HG03159 (cell line): ENCODE measurements at regions not wholly inside any gene's neighbourhood (a gene's known extent, or its start where the extent isn't known, plus 50 kb on each side); places are given as distances from the start of the nearest gene placed in this dataset.
"Not testable (repeated sequence)": the region's sequence is repeated elsewhere in the genome, so short reads cannot be mapped to it uniquely, and the experiment has no call there.

ENCODE experiments used
- ATAC-seq: cut with Tn5 transposase; IDR thresholded peaks from one replicate; pipeline ENCODE4 v1.9.1; 2021; ENCODE audit warnings: mild to moderate bottlenecking, moderate library complexity; ENCODE audit not compliant: unreplicated experiment

DNA sequence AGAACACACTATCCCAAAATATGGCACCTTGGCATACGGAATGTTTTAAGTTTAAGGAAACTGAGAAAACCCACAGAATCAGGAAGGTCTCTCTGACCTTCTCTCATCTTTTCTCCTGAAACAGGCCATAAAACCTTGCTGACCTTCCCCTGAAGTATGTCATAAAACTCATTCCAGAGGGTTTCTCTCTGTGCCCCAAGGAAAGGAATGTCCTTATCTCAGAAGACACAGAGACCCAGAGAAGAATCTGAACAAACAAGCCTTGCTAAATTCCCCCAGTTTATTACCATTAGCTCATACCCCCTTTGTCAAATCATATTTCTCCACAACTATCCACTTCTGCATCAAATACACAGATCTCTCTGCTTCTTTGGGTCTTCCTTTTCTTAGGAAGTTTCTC lies 603.1 kb downstream of the MCTP2 start:
- no peak for ATAC-seq

DNA sequence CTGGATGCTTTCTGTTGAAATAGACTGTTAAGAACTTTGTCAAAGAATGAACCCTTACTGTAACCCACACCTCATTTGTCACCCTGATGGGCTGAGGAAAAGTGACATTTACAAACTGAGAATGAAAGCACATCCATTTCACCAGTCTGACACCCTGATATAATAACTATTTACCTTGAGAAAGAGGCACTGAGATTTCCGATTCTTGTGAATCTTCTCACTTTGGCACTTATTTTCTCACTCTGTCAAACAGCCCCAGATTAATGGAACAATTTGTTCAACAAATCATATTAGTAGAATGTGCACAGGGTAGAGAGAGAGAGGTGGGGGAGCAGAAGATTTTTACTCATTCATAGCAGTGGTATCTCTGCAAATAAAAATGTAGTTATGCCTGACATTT lies 606.9 kb downstream of the MCTP2 start:
- ATAC-seq = no peak

DNA sequence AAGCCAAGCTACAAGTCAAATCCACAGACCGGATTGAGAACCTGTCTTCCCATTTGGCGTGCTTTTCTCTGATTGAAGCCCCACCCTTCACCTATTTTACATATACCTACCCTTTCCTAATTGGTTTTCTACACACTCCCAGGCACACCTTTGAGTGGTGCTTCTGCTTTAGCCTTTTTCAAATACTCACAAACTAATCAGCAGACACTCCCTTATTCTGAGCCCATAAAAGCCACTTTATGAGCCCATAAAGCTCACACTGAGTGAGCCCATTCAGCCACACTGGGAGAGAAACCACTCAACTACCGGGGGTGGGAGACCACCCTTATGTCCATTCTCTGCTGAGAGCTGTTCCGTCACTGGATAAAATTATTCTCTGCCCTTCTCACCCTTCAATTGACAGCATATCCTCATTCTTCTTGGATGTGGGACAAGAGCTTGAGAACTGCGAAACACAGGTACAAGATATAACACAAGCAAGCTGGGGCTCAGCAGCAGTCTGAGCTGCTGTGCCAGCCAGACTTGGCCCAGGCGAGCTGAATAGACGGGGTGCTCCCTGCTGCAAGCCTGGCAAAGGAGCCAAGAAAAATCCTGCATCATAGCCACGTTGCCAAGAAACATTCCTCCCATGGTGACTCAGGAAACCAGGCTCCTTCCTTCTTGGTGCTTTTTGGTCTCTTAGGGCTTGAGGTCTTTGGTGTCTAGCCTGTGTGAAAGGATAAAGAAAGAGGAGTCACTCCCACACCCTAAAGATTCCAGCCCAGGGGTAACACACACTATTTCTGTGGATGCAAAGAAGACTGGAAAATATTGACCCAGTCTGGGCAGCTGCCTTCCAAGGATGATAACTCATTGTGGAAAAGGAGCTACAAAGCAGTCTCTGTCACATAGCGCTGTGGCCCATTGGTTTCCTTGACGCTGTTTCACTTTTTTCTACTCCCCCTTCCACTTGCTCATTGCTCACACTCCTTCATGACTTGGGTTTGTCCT lies 609.7 kb downstream of the MCTP2 start:
- ATAC-seq = no peak

DNA sequence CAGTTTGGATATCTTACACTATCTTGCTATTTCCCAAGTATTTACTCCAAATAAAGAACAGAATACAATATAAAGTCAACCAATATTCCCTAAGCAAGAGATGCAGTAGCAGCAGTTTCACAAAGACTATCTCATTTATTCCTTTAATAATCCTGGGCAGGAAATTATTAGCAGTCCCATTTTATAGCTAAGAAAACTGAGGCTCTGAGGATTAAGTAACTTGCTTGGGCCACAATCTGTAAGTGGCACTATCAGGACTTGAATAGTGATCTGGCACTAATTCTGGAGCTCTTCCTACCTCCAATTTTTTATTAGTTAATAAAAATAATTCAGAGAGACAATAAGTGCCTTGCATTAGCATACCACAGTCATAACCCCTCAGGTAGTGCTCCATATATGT lies 611.7 kb downstream of the MCTP2 start:
- no peak for ATAC-seq

DNA sequence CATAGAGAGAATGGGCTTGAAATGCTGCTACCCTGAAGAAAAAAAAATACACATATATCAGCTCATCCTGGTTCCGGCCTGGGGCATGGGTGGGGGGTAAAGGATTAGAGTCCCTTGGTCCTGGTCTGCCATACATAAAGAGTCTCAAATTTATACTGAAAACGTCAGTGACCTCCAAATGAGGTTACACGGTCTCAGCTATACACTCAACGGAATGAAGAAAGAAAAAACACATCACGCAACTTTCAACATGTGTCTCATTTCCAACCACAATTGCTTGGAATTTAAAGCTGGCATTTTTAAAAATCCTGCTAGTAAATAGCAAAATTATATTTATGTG lies 612.8 kb downstream of the MCTP2 start:
- ATAC-seq = no peak

DNA sequence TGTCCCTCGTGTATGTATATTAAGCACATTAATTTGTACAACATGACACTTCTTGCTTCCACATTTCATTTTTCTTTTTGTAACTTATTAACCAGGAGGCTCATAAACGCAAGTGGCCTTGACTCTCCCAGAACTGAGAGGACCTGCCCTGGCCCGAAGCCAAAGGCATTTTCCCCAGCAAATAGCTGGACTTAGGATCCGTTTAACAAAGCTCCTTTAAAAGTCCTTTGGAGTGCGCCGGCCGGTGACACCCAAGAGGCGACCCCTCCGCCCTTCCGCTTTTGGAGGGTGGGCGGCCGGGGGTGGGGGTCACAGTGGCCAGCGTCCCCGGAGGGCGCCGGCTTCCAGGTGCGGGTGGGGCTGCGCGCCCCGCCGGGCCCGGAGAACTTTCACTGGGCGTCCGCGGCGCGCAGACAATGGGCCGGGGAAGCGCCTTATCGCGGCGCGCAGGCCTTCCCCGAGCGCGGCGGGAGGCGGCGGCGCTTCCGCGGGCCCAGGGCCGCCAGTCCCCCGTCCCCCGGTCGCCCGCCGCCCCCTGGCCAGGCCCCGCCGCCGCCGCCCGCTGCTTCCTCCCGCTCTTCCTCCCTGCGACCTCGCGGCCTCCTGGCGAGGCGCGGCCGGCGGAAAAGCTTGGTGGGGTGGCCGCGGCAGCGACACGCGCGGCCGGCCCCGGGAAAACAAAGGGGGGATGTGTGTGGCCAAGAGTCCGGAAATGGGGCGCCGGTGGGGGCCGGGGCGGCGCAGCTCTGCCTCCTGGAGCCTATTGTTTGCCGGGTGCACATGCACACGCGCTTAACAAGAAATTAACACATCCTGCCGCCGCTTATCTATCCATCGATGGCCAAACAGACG lies 613.4 kb downstream of the MCTP2 start:
- no peak for ATAC-seq

DNA sequence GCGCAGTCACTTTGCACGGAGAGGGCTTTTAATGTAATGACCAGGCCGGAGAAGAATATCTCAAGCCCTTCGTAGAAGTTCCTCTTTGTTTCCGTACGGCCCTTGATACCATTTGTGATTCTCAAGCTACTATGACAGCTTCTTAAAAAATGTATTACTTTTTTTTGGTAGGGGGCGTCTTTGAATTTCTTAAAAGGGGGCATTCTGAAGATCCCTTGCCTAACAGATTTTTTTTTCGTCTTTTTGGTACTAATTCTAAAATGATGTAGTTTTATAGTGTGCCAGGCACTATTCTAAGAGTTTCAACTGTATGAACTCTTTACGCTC lies 614.0 kb downstream of the MCTP2 start:
- no peak for ATAC-seq

DNA sequence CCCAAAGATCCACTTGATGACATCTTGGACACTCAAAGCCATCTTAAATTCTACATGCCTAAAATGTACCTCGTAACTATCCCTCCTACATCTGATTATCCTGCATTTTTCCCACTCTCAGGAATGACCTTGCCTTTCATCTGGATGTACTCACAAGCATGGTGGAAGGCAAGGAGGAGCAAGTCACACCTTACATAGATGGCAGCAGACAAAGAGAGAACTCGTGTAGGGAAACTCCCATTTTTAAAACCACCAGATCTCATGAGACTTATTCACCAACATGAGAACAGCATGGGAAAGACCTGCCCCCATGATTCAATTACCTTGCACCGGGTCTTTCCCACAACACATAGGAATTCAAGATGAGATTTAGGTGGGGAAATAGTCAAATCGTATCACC lies 616.0 kb downstream of the MCTP2 start:
- ATAC-seq = no peak

DNA sequence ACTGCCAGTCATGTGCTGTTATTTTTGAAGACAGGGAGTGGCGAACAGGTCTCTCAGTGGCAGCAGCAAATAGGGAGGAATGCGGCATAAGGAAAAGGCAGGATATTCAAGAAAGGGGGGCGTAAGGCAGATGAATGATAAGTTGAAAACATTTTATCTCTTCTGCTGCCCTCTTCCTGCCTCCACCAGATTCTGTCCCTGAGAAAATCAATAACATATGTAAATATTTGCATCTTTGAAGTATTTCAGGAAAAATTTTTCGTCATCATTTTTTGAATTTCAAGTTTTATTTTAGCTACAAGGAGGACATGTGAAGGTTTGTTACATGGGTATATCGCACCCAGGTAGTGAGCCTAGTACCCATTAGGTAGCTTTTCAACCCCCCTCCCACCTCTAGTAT lies 616.7 kb downstream of the MCTP2 start:
- no peak for ATAC-seq

DNA sequence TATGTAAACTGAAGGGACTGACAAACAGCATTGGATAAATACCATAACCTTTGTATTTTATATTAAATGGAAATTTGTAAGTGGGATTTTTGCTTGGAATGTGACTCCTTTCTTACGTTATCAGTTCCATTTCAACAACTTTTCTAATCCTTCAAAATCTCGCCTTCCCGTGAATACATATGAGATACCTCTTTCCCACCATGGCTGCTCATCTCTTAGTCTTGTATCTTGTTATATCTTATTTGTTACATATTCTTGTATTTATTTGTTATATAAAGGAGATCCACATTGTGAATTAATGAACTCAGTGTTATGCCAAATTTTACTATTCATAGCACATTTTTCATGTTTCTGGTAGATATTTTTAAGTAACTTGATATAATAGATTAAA lies 623.7 kb downstream of the MCTP2 start:
- ATAC-seq = no peak

DNA sequence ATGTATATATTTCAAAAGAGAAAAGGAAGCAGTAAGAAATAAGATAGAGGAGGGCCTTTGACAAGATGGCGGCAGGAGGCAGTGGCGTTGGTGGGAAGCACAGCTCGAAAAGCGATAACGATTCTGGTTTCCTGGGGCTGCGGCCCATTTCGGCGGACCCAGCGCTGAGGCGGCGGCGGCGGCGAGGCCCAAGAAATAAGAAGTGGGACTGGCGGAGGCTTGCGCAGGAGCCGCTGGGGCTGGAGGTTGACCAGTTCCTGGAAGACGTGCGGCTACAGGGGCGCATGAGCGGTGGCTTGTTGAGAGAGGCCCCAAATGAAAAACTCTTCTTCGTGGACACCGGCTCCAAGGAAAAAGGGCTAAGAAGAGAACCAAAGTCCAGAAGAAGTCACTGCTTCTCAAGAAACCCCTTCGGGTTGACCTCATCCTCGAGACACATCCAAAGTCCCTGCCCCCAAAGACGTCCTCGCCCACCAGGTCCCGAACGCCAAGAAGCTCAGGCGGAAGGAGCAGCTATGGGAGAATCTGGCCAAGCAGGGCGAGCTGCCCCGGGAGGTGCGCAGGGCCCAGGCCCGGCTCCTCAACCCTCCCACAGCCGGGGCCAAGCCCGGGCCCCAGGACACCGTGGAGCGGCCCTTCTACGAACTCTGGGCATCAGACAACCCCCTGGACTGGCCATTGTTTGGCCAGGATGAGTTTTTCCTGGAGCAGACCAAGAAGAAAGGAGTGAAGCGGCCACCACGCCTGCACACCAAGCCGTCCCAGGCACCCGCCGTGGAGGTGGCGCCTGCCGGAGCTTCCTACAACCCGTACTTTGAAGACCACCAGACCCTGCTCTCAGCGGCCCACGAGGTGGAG lies 624.3 kb downstream of the MCTP2 start:
- ATAC-seq = no peak

DNA sequence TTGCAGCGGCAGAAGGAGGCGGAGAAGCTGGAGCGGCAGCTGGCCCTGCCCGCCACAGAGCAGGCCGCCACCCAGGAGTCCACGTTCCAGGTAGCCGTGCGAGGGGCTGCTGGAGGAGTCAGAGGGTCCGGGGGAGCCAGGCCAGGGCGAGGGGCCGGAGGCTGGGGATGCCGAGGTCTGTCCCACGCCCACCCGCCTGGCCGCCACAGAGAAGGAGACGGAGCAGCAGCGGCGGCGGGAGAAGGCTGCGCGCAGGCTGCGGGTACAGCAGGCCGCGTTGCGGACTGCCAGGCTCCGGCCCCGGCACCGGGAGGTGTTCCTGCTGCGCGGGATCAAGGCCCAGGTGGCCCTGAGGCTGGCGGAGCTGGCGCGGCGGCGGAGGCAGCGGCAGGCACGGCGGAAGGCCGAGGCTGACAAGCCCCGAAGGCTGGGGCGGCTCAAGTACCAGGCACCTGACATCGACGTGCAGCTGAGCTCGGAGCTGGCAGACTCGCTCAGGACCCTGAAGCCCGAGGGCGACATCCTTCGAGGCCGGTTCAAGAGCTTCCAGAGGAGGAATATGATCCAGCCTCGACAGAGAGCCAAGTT lies 625.0 kb downstream of the MCTP2 start:
- no peak for ATAC-seq

DNA sequence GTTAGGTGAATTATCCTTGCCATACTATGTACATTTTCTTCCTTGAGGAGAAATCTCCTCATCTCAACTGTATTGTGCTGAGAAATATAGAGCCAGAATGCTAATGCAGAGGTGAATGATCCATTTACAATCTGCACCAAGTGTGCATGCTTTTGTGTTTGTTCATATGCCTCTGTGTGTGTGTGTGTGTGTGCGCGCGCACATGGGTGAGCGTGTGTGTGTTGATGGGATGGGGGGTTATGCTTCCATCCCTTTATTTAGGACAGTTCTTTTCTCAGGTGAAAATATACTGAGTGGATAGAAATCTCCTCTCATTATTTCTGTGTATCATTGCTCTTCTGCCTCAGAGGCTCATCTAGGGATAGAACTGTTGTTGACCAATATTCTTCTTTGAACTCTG lies 626.1 kb downstream of the MCTP2 start:
- no peak for ATAC-seq

DNA sequence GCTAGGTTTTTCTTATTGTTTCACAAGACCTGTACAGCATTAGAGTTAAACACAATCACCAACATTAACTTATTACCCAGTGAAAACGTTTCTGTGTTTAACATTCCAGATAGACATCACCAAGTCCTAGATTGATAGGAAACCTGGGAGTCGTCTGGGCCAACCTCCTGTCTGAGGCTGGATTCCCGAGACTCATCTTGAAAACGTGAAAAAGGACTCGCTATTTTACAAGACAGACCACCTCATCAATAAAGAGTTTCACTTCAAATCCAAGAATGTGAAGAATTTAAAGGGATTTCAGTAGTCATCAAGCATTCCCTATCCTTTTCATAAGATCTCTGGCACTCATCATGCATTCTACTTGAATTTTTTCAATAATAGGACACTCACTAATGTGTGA lies 626.6 kb downstream of the MCTP2 start:
- no peak for ATAC-seq

DNA sequence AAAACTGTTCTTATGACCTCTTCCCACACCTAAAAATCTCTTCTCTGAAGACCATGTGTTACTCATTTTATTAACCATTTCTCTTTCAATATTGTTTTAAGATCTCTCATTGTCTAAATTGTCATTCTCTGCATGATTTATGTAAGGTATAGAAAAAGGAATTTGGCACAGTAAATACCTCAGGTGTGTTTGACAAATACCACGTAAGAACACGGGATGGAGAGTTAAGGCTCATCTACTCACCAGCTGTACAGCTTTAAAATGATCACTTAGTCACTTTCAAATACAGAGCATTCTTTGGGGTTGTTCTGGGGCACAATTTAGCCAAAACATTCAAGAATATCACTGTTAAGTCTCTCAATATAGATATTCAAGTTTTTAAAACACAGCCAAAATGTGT lies 627.1 kb downstream of the MCTP2 start:
- no peak for ATAC-seq

DNA sequence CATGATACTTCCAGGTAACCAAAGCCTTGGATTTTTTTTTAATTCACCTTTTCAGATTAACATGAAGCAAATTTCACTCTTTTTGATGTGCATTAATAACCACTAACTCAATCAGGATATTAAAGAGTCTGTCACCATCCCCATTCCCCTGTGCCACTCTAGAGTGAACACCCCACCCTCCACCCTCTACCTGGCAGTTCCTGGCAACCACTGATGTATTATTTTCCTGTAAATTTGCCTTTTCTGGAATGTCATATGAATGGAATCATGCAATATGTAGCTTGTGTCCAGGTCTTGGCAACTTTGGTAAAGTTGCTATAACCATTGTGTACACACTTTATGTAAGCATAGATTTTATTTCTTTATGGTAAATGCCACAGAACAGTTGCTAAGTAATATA lies 627.6 kb downstream of the MCTP2 start:
- ATAC-seq = no peak

DNA sequence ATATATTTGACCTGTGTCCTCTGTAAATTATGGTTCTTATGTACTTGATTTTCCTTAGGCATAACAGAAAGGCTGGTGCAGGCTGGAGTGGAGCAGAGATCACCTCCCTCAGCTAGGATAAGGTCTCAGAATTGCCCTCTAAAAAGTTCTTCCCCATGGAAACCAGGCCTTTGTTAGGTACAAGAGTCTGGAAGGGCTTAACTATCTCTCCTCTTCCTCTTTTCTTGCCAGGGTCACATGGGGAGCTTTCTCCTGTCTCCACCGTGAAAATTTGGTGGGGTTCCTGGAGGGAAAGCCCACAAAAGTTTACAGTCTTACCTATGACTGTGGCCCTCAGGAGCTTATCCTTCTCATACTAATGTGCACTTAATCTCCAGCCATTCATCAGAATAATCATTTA lies 633.2 kb downstream of the MCTP2 start:
- no peak for ATAC-seq

DNA sequence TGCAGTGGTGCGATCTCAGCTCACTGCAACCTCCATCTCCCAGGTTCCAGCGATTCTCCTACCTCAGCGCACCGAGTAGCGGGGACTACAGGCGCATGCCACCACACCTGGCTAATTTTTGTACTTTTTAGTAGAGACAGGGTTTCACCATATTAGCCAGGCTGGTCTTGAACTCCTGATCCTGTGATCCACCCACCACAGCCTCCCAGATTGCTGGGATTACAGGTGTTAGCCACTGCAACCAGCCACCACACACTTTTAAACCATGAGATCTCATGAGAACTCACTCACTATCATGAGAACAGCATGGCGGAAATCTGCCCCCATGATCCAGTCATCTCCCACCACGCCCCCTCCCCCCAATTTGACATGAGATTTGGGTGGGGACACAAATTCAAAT lies 636.9 kb downstream of the MCTP2 start:
- not testable (repeated sequence) for ATAC-seq

DNA sequence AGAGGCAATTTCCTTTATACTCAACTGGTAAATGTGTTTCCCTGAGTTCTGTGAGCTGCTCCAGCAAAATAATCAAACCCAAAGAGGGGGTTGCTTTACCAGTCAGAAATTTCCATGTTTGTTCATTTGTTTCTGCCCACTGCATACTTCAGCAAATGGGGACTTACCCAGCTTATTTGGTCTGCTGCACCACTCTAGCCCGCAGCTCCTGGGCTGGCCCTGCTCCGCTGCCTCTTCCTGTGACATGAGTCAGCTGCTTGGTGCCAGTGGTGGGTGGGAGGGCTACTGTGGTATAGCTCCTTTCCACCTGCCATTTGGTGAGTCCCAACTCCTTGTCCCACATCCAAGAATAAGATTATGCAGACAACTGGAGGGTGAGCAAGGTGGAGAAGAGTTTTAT lies 644.2 kb downstream of the MCTP2 start:
- ATAC-seq = no peak

DNA sequence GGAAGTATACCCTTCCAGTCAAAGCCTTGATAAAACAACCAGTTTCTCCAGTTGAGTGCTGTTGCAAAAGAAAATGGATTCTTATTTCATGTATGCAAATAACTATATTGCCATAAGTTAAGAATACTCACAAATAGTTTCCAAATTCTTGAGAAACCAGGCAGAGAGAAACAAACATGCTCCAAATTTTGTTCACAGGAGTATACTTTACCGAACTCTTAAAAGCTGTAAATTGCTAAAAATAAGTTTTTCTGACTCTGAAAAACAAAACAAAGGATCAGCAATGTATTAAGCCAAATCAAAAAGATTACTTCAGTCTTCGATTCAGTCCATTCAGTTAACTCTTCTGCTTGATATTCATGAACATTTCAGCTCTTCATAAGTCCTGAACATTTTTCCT lies 646.5 kb downstream of the MCTP2 start:
- ATAC-seq = no peak
